ENCODE measurements at regions not wholly inside any gene's neighbourhood (a gene's known extent, or its start where the extent isn't known, plus 50 kb on each side); places are given as distances from the start of the nearest gene placed in this dataset.

- intact Hi-C loops (cut with micrococcal nuclease), result no loop called here
- no peak for ATAC-seq
- Histone ChIP-seq H3K79me2 (ENCODE audit: low read length) (no peaks in the 10 kb centered on the region), H3K36me3 (ENCODE audit: low read depth, low read length) (no peaks in the 10 kb centered on the region), H2AFZ (ENCODE audit: low read length) (no peak overlapping the region), H3K9ac (ENCODE audit: low read length) (no peak overlapping the region), H3K4me2 (ENCODE audit: low read length) (no peak overlapping the region), H3F3A (ENCODE audit: low read length, unreplicated experiment) (no peaks in the 10 kb centered on the region), H3K4me3 (ENCODE audit: low read length) (no peak overlapping the region), H3K9me3 (ENCODE audit: low read length) (no peaks in the 10 kb centered on the region), H4K20me1 (ENCODE audit: low read length) (no peaks in the 10 kb centered on the region), H3K27ac (ENCODE audit: low read length) (no peak overlapping the region), H3K27me3 (ENCODE audit: low read length) (peaks cover 64% of the 10 kb centered on the region), H3K9me2 (replicated peaks; ENCODE audit: low read length) (no peaks in the 10 kb centered on the region), H3K4me1 (ENCODE audit: insufficient read depth, low read length) (no peaks in the 10 kb centered on the region)
- no peak for DNase-seq
- ChIA-PET CTCF (no interaction called here), POLR2A (ENCODE audit: unreplicated experiment) (no interaction called here)
- no peak for TF ChIP-seq EZH2phosphoT487 (IDR thresholded peaks at IDR 0.05; ENCODE audit: borderline replicate concordance, low read length)
- TF ChIP-seq CTCF (conservative IDR thresholded peaks at IDR 0.05; ENCODE audit: low read depth, low read length), result no peak
- TF ChIP-seq EZH2 (IDR thresholded peaks at IDR 0.05; ENCODE audit: low read length, unreplicated experiment), result no peak
- no TSS peak for BruUV-seq (replicated peaks)
Measured at GRCh38 chr21:41102281-41102680, 65.7 kb upstream of the BACE2 start.

DNA sequence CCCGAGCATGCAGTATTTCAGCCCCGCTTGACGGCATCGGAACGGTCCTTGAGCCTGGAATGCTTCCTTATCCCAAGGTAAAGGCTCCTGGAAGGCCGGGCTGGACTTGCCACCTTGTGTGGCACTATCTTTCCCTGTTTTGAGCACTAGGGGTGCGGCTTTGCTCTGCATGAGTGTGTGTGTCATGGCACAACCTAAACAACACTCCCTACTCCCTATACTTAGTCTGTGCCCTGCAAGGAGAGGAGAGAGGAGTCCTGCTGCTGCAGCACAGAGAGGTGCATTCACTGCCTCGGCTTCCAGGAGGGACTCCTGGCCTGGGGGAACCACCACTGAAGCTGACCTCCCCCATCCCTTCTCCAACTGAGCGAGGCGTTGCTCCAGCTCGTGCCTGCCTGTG is 60.4 kb upstream of the BACE2 start:
- intact Hi-C loops (cut with micrococcal nuclease), result no loop called here
- Histone ChIP-seq H4K20me1 (ENCODE audit: low read length) (no peaks in the 10 kb centered on the region), H3K36me3 (ENCODE audit: low read depth, low read length) (no peaks in the 10 kb centered on the region), H3K9ac (ENCODE audit: low read length) (no peak overlapping the region), H2AFZ (ENCODE audit: low read length) (no peak overlapping the region), H3K27ac (ENCODE audit: low read length) (no peak overlapping the region), H3K4me2 (ENCODE audit: low read length) (no peak overlapping the region), H3F3A (ENCODE audit: low read length, unreplicated experiment) (no peaks in the 10 kb centered on the region), H3K4me3 (ENCODE audit: low read length) (no peak overlapping the region), H3K79me2 (ENCODE audit: low read length) (no peaks in the 10 kb centered on the region), H3K4me1 (ENCODE audit: insufficient read depth, low read length) (no peaks in the 10 kb centered on the region), H3K9me3 (ENCODE audit: low read length) (no peaks in the 10 kb centered on the region), H3K27me3 (ENCODE audit: low read length) (peaks cover 72% of the 10 kb centered on the region), H3K9me2 (replicated peaks; ENCODE audit: low read length) (no peaks in the 10 kb centered on the region)
- no peak for TF ChIP-seq EZH2 (IDR thresholded peaks at IDR 0.05; ENCODE audit: low read length, unreplicated experiment)
- TF ChIP-seq CTCF (conservative IDR thresholded peaks at IDR 0.05; ENCODE audit: low read depth, low read length), result no peak
- ATAC-seq, result no peak
- POLR2A ChIA-PET (ENCODE audit: unreplicated experiment), result no interaction called here
- no peak for DNase-seq
- CTCF ChIA-PET, result no interaction called here
- no TSS peak for BruUV-seq (replicated peaks)

DNA sequence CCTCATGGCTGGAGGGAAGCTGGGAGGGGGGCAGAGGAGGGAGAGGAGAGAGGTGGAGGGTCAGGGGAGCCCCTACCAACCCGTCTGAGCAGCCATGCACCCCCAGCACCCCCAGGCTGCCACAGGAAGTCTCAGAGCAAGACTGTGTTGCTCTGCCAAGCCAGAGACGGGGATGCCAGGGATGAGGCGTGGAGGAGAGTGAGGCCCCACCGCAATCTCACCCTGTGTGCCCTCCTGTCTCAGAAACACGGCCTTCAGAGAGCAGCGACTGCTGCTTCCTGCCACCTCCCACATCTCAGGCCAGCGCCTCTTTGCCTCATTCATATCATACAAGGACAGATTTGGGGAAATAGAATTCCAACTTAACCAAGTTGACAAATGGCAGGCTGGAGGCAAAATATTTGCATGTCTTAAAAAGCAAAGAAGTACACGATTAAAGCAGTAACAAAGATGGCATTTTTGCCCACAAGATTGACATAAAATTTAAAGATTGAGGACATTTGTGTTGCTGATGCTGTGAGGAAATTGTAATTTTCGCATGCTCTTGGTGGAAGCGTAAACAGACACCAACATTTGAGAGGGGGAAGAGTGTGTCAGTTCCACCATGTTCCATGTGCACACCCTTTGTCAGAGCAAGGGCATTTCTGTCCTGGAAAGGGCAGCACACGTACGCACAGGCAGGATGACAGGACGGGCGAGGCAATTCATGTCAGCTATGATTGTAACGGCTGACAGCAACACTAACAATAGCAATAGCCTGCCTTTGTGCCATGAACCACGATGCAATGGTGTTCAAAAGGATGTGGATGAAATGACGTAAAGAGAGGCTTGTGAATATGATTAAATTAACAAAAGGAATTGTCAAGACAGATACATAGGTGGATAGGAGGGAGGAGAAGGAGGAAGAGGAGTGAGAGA is 59.0 kb upstream of the BACE2 start:
- Histone ChIP-seq H3K9me3 (ENCODE audit: low read length) (no peaks in the 10 kb centered on the region), H3F3A (ENCODE audit: low read length, unreplicated experiment) (no peaks in the 10 kb centered on the region), H3K79me2 (ENCODE audit: low read length) (no peaks in the 10 kb centered on the region), H2AFZ (ENCODE audit: low read length) (no peak overlapping the region), H3K4me3 (ENCODE audit: low read length) (no peak overlapping the region), H3K36me3 (ENCODE audit: low read depth, low read length) (no peaks in the 10 kb centered on the region), H3K27me3 (ENCODE audit: low read length) (peaks cover 68% of the 10 kb centered on the region), H4K20me1 (ENCODE audit: low read length) (no peaks in the 10 kb centered on the region), H3K9me2 (replicated peaks; ENCODE audit: low read length) (no peaks in the 10 kb centered on the region), H3K9ac (ENCODE audit: low read length) (no peak overlapping the region), H3K4me2 (ENCODE audit: low read length) (no peak overlapping the region), H3K27ac (ENCODE audit: low read length) (no peak overlapping the region), H3K4me1 (ENCODE audit: insufficient read depth, low read length) (no peaks in the 10 kb centered on the region)
- POLR2A ChIA-PET (ENCODE audit: unreplicated experiment), result no interaction called here
- intact Hi-C loops (cut with micrococcal nuclease), result no loop called here
- DNase-seq, result no peak
- ATAC-seq, result no peak
- BruUV-seq (replicated peaks), result no TSS peak
- TF ChIP-seq EZH2phosphoT487 (IDR thresholded peaks at IDR 0.05; ENCODE audit: borderline replicate concordance, low read length) (no peak), EZH2 (IDR thresholded peaks at IDR 0.05; ENCODE audit: low read length, unreplicated experiment) (no peak), CTCF (conservative IDR thresholded peaks at IDR 0.05; ENCODE audit: low read depth, low read length) (no peak)
- CTCF ChIA-PET, result no interaction called here

Data from PC-3 (cell line).